Kidney (tissue), 13 donors: ENCODE measurements at regions not wholly inside any gene's neighbourhood (a gene's known extent, or its start where the extent isn't known, plus 50 kb on each side); places are given as distances from the start of the nearest gene placed in this dataset.
A peak's percentile ranks its signal among the peaks of the same experiment; 100 is the strongest.
"Not testable (repeated sequence)": the region's sequence is repeated elsewhere in the genome, so short reads cannot be mapped to it uniquely, and the experiment has no call there.

Experiments
- DNase-seq, 5 donors: peaks; one replicate each; pipeline ENCODE4 v3.0.0-alpha.2; 2013 to 2020
- FAIRE-seq: peaks from 2 replicates; lab custom pipeline; 2012; peaks lifted over from hg19 to GRCh38; lab: Jason Lieb, UNC
- H3K27ac ChIP-seq, 2 donors: one replicate each; pipeline ENCODE4 v1.7.0; 2013; ENCODE audit warnings: low read depth in 2 of 2, low read length in 2 of 2, inconsistent platforms in 1 of 2
- H3K27me3 ChIP-seq: one replicate; pipeline ENCODE4 v1.7.1; 2013; ENCODE audit warnings: low read length, inconsistent platforms; ENCODE audit not compliant: control insufficient read depth, insufficient read depth
- H3K36me3 ChIP-seq, 3 donors: one replicate each; pipeline versions ENCODE4 v1.7.0 to v1.7.1; 2013; ENCODE audit warnings: low read length in 3 of 3, control low read depth in 1 of 3, inconsistent platforms in 1 of 3; ENCODE audit not compliant: insufficient read depth in 3 of 3, control insufficient read depth in 2 of 3
- H3K4me1 ChIP-seq, 3 donors: one replicate each; pipeline versions ENCODE4 v1.7.0 to v1.7.1; 2013; ENCODE audit warnings: low read length in 3 of 3, inconsistent platforms in 1 of 3, low read depth in 1 of 3; ENCODE audit not compliant: control insufficient read depth in 2 of 3, insufficient read depth in 2 of 3
- H3K4me3 ChIP-seq, 3 donors: one replicate each; pipeline versions ENCODE4 v1.7.0 to v1.8.1; 2013; ENCODE audit warnings: low read length in 3 of 3, control low read depth in 1 of 3, inconsistent platforms in 1 of 3
- H3K9ac ChIP-seq, 3 donors: one replicate each; pipeline versions ENCODE4 v1.7.0 to v1.7.1; 2013; ENCODE audit warnings: low read length in 3 of 3, control low read depth in 1 of 3, inconsistent platforms in 1 of 3
- H3K9me3 ChIP-seq, 3 donors: one replicate each; pipeline versions ENCODE4 v1.7.0 to v1.7.1; 2013; ENCODE audit warnings: low read length in 3 of 3, control low read depth in 1 of 3, inconsistent platforms in 1 of 3; ENCODE audit not compliant: control insufficient read depth in 2 of 3, insufficient read depth in 1 of 3
- intact Hi-C: fragments of 100-400 bp; cut with DNase I; formaldehyde crosslinking; loops from one replicate; pipeline ENCODE4 v1.11.1; 2022
- TF ChIP-seq, protein P1 (sequence below): IDR thresholded peaks from 3 replicates; pipeline ENCODE4 v1.5.1; 2012; ENCODE audit warnings: mild to moderate bottlenecking, moderate library complexity, borderline replicate concordance; ENCODE audit not compliant: insufficient read depth; ENCODE audit errors: extremely low read depth
- donor health status: control.
- donor health status: control.
- donor health status: control.
- donor health status: control.
- donor health status: control.
- donor health status: DM: yes; HTN: yes; CAD: no.
- donor health status: Normal renal cell carcinoma (clear cell type).

DNA sequence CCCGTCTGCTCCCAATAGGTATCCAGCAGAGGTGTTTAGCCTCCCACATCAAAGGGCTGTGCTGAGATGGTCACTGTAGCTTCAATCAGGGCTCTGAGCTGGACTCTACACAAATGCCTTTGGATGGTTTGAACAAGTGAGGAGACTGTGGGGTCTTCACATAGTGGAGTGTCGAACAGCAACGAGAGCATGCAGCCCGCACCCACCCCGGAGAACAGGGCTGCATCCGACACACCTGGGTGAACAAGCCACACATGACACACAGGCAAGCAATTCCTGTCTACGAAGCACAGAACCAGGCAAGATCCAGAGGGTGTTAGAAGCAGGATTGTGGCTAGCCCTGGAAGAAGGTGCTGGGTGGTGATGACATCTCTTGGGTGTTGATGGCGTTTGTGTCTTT lies 58.0 kb upstream of the FGF3 start:
- intact Hi-C loops: no loop called here
- peak in 2 of 5 donors; percentile 7 to 38 for DNase-seq
- Histone ChIP-seq H3K9me3 (no peaks in the 10 kb centered on the region), H3K27ac (no peak overlapping the region), H3K27me3 (no peaks in the 10 kb centered on the region), H3K4me3 (no peak overlapping the region), H3K36me3 (no peaks in the 10 kb centered on the region), H3K9ac (no peak overlapping the region), H3K4me1 (peaks cover 0 to 2% (median 0%) of the 10 kb centered on the region in 3 donors)
- TF ChIP-seq, protein P1, sequence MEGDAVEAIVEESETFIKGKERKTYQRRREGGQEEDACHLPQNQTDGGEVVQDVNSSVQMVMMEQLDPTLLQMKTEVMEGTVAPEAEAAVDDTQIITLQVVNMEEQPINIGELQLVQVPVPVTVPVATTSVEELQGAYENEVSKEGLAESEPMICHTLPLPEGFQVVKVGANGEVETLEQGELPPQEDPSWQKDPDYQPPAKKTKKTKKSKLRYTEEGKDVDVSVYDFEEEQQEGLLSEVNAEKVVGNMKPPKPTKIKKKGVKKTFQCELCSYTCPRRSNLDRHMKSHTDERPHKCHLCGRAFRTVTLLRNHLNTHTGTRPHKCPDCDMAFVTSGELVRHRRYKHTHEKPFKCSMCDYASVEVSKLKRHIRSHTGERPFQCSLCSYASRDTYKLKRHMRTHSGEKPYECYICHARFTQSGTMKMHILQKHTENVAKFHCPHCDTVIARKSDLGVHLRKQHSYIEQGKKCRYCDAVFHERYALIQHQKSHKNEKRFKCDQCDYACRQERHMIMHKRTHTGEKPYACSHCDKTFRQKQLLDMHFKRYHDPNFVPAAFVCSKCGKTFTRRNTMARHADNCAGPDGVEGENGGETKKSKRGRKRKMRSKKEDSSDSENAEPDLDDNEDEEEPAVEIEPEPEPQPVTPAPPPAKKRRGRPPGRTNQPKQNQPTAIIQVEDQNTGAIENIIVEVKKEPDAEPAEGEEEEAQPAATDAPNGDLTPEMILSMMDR: no peak
- FAIRE-seq: no peak

DNA sequence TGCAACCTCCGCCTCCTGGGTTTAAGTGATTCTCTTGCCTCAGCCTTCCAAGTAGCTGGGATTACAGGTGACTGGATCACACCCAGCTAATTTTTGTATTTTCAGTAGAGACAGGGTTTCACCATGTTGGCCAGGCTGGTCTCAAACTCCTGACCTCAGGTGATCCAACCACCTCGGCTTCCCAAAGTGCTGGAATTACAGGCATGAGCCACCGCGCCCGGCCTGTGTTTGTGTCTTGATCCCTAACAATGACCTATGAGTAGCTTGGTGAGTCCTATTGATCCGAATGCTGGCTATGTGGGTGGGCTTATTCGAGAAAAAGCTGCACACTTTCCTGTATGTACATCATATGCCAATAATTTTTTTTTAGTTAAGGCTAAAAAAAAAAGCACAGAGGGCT lies 58.5 kb upstream of the FGF3 start:
- DNase-seq, H3K4me1 ChIP-seq, intact Hi-C loops, H3K4me3 ChIP-seq, H3K9ac ChIP-seq, H3K36me3 ChIP-seq, H3K9me3 ChIP-seq, H3K27me3 ChIP-seq, FAIRE-seq, H3K27ac ChIP-seq: not testable (repeated sequence)

DNA sequence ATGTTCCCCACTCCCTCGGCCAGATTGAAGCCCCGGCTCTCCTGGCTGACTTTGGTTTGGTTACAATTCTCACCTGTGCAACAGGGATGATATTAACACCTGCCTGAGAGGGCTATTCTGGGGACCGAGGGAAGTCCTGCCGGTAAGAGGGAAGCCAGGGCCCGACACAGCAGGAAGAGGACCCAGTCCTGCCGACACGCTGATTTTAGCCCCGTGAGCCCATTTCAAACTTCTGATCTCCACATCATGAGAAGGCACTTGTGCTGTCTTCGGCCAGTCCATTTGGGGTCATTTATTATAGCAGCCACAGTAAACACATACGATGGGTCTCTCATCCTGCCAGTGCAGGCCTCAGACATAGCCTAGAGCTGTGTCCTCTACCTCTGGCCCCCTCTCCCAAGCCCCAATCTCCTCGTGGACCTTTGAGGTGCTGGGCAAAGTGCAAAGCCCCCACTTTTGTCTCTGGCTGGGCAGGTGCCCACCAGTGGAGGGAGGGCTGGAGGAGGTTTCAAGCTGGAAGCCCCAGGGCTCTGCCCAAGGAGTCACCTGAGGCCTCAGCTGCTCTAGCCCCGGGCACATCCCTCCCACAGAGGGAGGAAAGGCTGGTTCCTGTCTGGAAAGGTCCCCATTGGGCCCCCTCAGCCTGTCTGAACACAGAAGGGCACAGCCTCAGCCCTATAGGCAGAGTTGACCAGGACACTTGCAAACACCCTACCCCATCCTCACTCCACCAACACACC lies 59.1 kb upstream of the FGF3 start:
- Histone ChIP-seq H3K27me3 (no peaks in the 10 kb centered on the region), H3K27ac (no peak overlapping the region), H3K9ac (no peak overlapping the region), H3K4me1 (peaks cover 0 to 2% (median 0%) of the 10 kb centered on the region in 3 donors), H3K9me3 (no peaks in the 10 kb centered on the region), H3K36me3 (no peaks in the 10 kb centered on the region), H3K4me3 (no peak overlapping the region)
- intact Hi-C loops: no loop called here
- DNase-seq (peak in 2 of 5 donors; percentile 30 to 32), FAIRE-seq (no peak)
- TF ChIP-seq, protein P1: no peak

DNA sequence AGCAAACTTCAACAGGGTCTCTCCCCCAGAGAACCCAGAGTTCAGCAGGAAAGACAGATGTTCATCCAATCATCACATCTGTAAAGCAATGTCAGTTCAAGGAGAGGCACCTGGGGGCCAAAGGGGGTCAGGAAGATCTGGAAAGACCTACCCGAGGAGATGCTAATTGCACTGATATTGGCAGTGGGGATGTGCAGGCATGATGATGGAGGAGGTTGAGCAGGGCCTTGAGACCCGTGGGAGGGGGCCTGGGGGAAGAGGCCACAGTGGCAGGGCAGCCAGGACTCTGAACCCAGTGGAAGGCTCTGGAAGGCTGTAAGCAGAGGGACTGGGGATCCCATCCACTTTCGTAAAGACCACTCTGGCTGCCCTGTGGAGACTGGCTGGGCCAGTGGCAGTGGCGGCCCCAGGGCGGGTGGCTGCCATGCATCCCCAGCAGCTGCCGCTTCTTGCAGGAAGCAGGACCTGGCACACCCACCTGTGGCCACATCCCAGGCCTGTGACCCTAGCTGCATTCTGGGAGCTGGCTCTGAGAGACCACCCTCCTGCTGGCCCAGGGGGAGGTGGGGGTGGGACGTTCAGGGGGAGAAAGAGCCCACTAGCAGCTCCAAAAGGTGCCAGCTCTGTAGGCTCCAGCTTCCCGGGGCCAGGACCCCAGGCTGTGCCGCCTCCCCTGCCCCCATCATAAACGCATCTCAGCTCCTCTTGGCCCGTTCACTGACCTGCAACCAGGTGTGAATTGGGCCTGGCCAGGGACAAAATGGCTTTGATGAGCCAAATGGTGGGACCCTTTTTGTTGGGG lies 59.9 kb upstream of the FGF3 start:
- Histone ChIP-seq H3K27ac (no peak overlapping the region), H3K27me3 (no peaks in the 10 kb centered on the region), H3K9ac (no peak overlapping the region), H3K4me1 (peaks cover 0 to 2% (median 0%) of the 10 kb centered on the region in 3 donors), H3K4me3 (no peak overlapping the region), H3K36me3 (no peaks in the 10 kb centered on the region), H3K9me3 (no peaks in the 10 kb centered on the region)
- TF ChIP-seq, protein P1: no peak
- no peak for FAIRE-seq
- intact Hi-C loops: no loop called here
- DNase-seq: peak in 2 of 5 donors; percentile 48 to 50
